DOHH2 (cell line): ENCODE measurements at regions not wholly inside any gene's neighbourhood (a gene's known extent, or its start where the extent isn't known, plus 50 kb on each side); places are given as distances from the start of the nearest gene placed in this dataset.

Source experiments
- H3F3A ChIP-seq: fragments of 200-600 bp; sonication (generic), shearing (Covaris generic); 2 replicates; pipeline ENCODE4 v1.6.0; 2016; ENCODE audit warnings: antibody characterized with exemption, mild to moderate bottlenecking; ENCODE audit not compliant: control insufficient read depth, insufficient read depth
- H3K27ac ChIP-seq: fragments of 200-600 bp; sonication (generic); 2 replicates; pipeline ENCODE4 v1.5.1; 2014; ENCODE audit warnings: low read depth, mild to moderate bottlenecking, low read length, moderate library complexity
- H3K27me3 ChIP-seq: fragments of 200-600 bp; sonication (generic); 2 replicates; pipeline ENCODE4 v1.6.1; 2014; ENCODE audit warnings: mild to moderate bottlenecking, low read length, mixed read lengths; ENCODE audit not compliant: control insufficient read depth
- H3K36me3 ChIP-seq: fragments of 200-600 bp; sonication (generic); 2 replicates; pipeline ENCODE4 v1.6.1; 2014; ENCODE audit warnings: mild to moderate bottlenecking, low read length, moderate library complexity, mixed read lengths; ENCODE audit not compliant: control insufficient read depth
- H3K4me1 ChIP-seq: fragments of 200-600 bp; sonication (generic); 2 replicates; pipeline ENCODE4 v1.6.1; 2014; ENCODE audit warnings: mild to moderate bottlenecking, low read length, mixed read lengths; ENCODE audit not compliant: control insufficient read depth
- H3K4me2 ChIP-seq: fragments of 200-600 bp; sonication (generic); 2 replicates; pipeline ENCODE4 v1.6.0; 2014; ENCODE audit warnings: mild to moderate bottlenecking, low read length, moderate library complexity
- H3K4me3 ChIP-seq: fragments of 200-600 bp; sonication (generic); 2 replicates; pipeline ENCODE4 v1.5.1; 2014; ENCODE audit warnings: mild to moderate bottlenecking, low read length, mixed read lengths
- H3K79me2 ChIP-seq: fragments of 200-600 bp; sonication (generic); 2 replicates; pipeline ENCODE4 v1.6.1; 2014; ENCODE audit warnings: mild to moderate bottlenecking, low read length, mixed read lengths; ENCODE audit not compliant: control insufficient read depth
- H3K9me2 ChIP-seq: fragments of 200-600 bp; sonication (generic); replicated peaks from 2 replicates; pipeline ENCODE4 v1.6.1; 2014; ENCODE audit warnings: mild to moderate bottlenecking, low read length, mixed read lengths; ENCODE audit not compliant: control insufficient read depth
- H3K9me3 ChIP-seq: fragments of 200-600 bp; sonication (generic); 2 replicates; pipeline ENCODE4 v1.6.1; 2014; ENCODE audit warnings: antibody characterized with exemption, low read length, mixed read lengths; ENCODE audit not compliant: control insufficient read depth, insufficient read depth
- H4K20me1 ChIP-seq: fragments of 200-600 bp; sonication (generic); 2 replicates; pipeline ENCODE4 v1.6.0; 2014; ENCODE audit warnings: low read depth, mild to moderate bottlenecking, antibody characterized with exemption, low read length, moderate library complexity; ENCODE audit not compliant: control insufficient read depth, insufficient read depth
- EZH2phosphoT487 ChIP-seq: fragments of 200-600 bp; sonication (generic); IDR thresholded peaks from 2 replicates; pipeline ENCODE4 v1.6.1; 2017; ENCODE audit warnings: borderline replicate concordance, mild to moderate bottlenecking, antibody characterized with exemption, low read length, moderate library complexity, mixed read lengths
- TF ChIP-seq, protein P1 (sequence below): fragments of 200-600 bp; sonication (generic); IDR thresholded peaks from one replicate; pipeline ENCODE4 v1.5.1; 2014; ENCODE audit warnings: antibody characterized with exemption, mild to moderate bottlenecking, low read depth, low read length; ENCODE audit not compliant: poor library complexity, severe bottlenecking

DNA sequence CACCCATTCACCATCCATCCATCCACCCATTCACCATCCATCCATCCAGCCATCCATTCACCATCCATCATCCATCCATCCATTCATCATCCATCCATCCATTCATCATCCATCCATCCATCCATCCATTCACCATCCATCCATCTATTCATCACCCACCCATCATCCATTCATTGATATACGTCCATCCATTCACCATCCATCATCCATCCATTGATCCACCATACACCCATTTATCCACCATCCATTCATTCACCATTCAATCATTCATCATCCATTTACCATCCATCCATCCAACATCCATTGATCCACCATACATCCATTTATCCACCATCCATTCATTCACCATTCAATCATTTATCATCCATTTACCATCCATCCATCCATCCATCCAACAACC, 111.7 kb downstream of the ABCC12 start:
- Histone ChIP-seq H4K20me1 (no peaks in the 10 kb centered on the region), H3K79me2 (no peaks in the 10 kb centered on the region), H3K9me2 (no peaks in the 10 kb centered on the region), H3F3A (no peaks in the 10 kb centered on the region), H3K4me1 (no peaks in the 10 kb centered on the region), H3K4me2 (no peak overlapping the region), H3K36me3 (no peaks in the 10 kb centered on the region), H3K9me3 (no peaks in the 10 kb centered on the region), H3K27me3 (peaks cover 3% of the 10 kb centered on the region; the same call in 1 of the 2 replicates), H3K27ac (no peak overlapping the region), H3K4me3 (no peak overlapping the region)
- TF ChIP-seq, protein P1, sequence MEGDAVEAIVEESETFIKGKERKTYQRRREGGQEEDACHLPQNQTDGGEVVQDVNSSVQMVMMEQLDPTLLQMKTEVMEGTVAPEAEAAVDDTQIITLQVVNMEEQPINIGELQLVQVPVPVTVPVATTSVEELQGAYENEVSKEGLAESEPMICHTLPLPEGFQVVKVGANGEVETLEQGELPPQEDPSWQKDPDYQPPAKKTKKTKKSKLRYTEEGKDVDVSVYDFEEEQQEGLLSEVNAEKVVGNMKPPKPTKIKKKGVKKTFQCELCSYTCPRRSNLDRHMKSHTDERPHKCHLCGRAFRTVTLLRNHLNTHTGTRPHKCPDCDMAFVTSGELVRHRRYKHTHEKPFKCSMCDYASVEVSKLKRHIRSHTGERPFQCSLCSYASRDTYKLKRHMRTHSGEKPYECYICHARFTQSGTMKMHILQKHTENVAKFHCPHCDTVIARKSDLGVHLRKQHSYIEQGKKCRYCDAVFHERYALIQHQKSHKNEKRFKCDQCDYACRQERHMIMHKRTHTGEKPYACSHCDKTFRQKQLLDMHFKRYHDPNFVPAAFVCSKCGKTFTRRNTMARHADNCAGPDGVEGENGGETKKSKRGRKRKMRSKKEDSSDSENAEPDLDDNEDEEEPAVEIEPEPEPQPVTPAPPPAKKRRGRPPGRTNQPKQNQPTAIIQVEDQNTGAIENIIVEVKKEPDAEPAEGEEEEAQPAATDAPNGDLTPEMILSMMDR, result no peak
- TF ChIP-seq EZH2phosphoT487, result no peak

DNA sequence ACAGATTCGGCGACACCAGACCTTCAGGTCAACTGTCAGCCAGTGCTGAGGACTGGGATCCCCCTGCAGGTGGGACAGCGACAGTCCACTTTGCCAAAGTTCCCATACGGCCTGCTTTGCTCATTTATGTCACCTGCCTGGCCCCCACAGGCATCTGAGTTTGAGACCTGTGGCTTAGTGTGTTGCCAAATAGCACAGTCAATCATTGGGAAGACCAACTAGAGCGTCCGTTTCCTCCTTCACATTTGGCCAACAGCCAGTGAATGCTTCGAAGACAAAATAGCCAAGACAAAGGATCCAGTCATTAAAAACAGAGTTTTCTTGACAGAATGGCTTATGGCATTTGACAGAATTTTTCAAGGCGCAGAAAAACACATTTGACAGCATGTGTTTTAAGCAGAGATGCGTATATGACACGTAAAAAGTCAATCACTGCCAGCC, 113.8 kb downstream of the ABCC12 start:
- Histone ChIP-seq H3K27me3 (peaks cover 2% of the 10 kb centered on the region; the same call in 1 of the 2 replicates), H3K79me2 (no peaks in the 10 kb centered on the region), H3K9me3 (no peaks in the 10 kb centered on the region), H3K9me2 (no peaks in the 10 kb centered on the region), H3K27ac (no peak overlapping the region), H4K20me1 (no peaks in the 10 kb centered on the region), H3K4me2 (no peak overlapping the region), H3K4me3 (no peak overlapping the region), H3K4me1 (no peaks in the 10 kb centered on the region), H3F3A (no peaks in the 10 kb centered on the region), H3K36me3 (no peaks in the 10 kb centered on the region)
- TF ChIP-seq, protein P1, result no peak
- no peak for TF ChIP-seq EZH2phosphoT487

DNA sequence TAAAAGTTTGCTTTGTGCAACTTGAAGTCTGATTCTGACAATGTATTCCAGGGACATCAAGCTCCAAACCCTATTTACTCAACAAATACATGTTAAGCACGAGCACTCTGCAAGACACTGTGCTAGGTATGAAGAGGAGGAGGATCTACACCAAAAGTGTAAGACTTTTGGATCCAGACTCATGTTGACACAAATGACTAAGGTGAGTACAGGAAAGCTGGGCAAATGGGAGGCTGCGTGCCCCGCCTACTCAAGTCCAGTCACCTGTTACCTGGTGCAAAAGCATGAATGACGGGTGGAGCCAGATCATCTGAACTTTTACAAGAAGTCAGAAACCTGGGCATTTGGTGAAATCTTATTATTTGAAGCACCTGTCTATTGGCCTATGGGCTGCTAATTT, 120.7 kb downstream of the ABCC12 start:
- Histone ChIP-seq H3K27me3 (no peaks in the 10 kb centered on the region), H3K9me2 (no peaks in the 10 kb centered on the region), H3F3A (no peaks in the 10 kb centered on the region), H3K4me1 (no peaks in the 10 kb centered on the region), H3K9me3 (no peaks in the 10 kb centered on the region), H3K4me2 (no peak overlapping the region), H3K36me3 (no peaks in the 10 kb centered on the region), H3K4me3 (no peak overlapping the region), H4K20me1 (no peaks in the 10 kb centered on the region), H3K79me2 (no peaks in the 10 kb centered on the region), H3K27ac (no peak overlapping the region)
- TF ChIP-seq, protein P1, result no peak
- TF ChIP-seq EZH2phosphoT487, result no peak
